Kidney epithelial cell (primary cell): ENCODE measurements at regions not wholly inside any gene's neighbourhood (a gene's known extent, or its start where the extent isn't known, plus 50 kb on each side); places are given as distances from the start of the nearest gene placed in this dataset.

Source experiments
- DNase-seq: peaks from one replicate; pipeline ENCODE4 v3.0.0-alpha.2; 2010; ENCODE audit warnings: low read depth
- H3K27me3 ChIP-seq: 2 replicates; pipeline ENCODE4 v1.6.0; 2011; ENCODE audit warnings: low read length; ENCODE audit not compliant: control insufficient read depth, insufficient read depth
- H3K36me3 ChIP-seq: 2 replicates; pipeline ENCODE4 v1.5.1; 2011; ENCODE audit warnings: low read length; ENCODE audit not compliant: control insufficient read depth, insufficient read depth
- H3K4me3 ChIP-seq: 2 replicates; pipeline ENCODE4 v1.5.1; 2011; ENCODE audit warnings: low read depth, mild to moderate bottlenecking, control low read depth, low read length
- CTCF ChIP-seq: IDR thresholded peaks from 2 replicates; pipeline ENCODE4 v1.5.1; 2011; ENCODE audit warnings: mild to moderate bottlenecking, moderate library complexity, low read length, control low read depth, inconsistent platforms; ENCODE audit not compliant: insufficient read depth, poor library complexity, severe bottlenecking

GRCh38 chr5:114665551-114665950 lies 303.7 kb downstream of the KCNN2 start:
- H3K27me3 ChIP-seq, result no peaks in the 10 kb centered on the region
- no peaks in the 10 kb centered on the region for H3K36me3 ChIP-seq
- DNase-seq, result no peak
- no peak overlapping the region for H3K4me3 ChIP-seq
- no peak for TF ChIP-seq CTCF

DNA sequence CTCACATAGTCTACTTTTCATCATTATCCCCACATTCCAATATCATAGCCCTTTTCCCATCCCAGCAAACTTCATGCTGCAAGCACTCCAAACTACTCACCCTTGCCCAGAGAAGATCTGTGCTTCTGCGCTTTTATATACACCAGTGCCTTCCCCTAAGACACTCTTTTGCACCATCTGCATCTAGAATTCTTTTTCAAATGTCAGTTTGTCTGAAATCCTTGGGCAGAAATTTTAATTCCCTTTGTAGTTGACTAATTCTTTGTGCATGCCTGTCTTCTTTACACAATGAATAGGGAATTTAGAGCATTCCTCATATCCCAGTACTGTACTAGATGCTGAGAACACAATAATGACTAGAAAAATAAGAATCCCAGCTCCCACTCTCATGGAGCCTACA lies 298.9 kb downstream of the KCNN2 start:
- no peak for DNase-seq
- no peak overlapping the region for H3K4me3 ChIP-seq
- no peaks in the 10 kb centered on the region for H3K27me3 ChIP-seq
- H3K36me3 ChIP-seq, result no peaks in the 10 kb centered on the region
- TF ChIP-seq CTCF, result no peak

- no peak overlapping the region for H3K4me3 ChIP-seq
- H3K27me3 ChIP-seq, result no peaks in the 10 kb centered on the region
- no peak for DNase-seq
- H3K36me3 ChIP-seq, result no peaks in the 10 kb centered on the region
- TF ChIP-seq CTCF, result no peak
Measured at GRCh38 chr5:114658194-114658593, 296.3 kb downstream of the KCNN2 start.

DNA sequence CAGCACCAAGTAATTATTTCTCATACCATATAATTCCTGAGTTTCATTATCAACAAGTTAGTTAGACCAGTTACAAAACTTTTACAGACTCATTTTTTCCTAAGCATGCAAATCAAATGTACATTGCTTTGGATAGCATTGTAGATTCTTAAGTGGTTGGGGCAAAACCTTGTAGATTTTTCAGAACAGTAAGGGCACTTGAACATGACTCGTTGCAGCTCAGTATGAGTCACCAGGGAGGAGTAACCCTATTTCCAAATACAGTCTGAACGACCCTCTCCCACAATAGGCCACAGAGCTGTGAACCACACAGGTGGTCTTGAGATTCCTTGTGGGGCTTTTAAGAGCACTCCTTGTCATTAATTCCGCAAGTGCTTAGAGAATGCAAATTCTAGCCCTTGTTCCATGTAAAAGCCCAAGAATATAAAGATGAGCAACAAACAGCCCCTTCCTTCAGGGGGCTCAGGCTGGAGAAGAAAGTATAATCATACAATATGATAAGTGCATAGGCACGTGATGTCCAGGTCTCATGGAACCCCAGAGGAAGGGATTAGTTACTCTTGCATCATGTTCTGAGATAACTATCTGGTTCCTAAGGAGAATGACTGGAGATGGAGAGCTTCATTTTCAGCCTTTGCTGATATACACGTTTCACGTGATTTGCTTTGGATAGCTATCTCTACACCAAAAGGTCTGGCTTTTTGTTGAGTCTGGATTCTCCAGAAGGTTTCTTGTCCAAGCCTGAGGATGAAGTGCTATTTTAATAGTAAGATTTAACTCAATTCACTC lies 295.7 kb downstream of the KCNN2 start:
- TF ChIP-seq CTCF, result no peak
- no peak for DNase-seq
- no peak overlapping the region for H3K4me3 ChIP-seq
- H3K27me3 ChIP-seq, result no peaks in the 10 kb centered on the region
- H3K36me3 ChIP-seq, result no peaks in the 10 kb centered on the region

- Histone ChIP-seq H3K36me3 (no peaks in the 10 kb centered on the region), H3K27me3 (no peaks in the 10 kb centered on the region), H3K4me3 (no peak overlapping the region)
- DNase-seq, result no peak
- TF ChIP-seq CTCF, result no peak
Measured at GRCh38 chr5:114649878-114650277, 288.0 kb downstream of the KCNN2 start.

GRCh38 chr5:114648940-114649339 lies 287.1 kb downstream of the KCNN2 start:
- DNase-seq, result no peak
- Histone ChIP-seq H3K4me3 (no peak overlapping the region), H3K27me3 (no peaks in the 10 kb centered on the region), H3K36me3 (no peaks in the 10 kb centered on the region)
- no peak for TF ChIP-seq CTCF
